Ramos (cell line): ENCODE measurements at regions not wholly inside any gene's neighbourhood (a gene's known extent, or its start where the extent isn't known, plus 50 kb on each side); places are given as distances from the start of the nearest gene placed in this dataset.

Experiments used
- in situ Hi-C: fragments of 300-500 bp; cut with MboI; formaldehyde crosslinking; loops from one replicate; pipeline ENCODE4 v1.14.3; 2022; ENCODE audit warnings: low sequenced_read_pairs; ENCODE audit not compliant: unreplicated experiment

- in situ Hi-C loops = no loop called here
These were observed 332.2 kb upstream of the GOLIM4 start for GRCh38 chr3:168427835-168428475.

- in situ Hi-C loops = no loop called here
These were observed 331.4 kb upstream of the GOLIM4 start for GRCh38 chr3:168427156-168427555.

GRCh38 chr3:168425936-168426595 is 330.3 kb upstream of the GOLIM4 start:
- in situ Hi-C loops = no loop called here

- in situ Hi-C loops = no loop called here
These were observed 328.5 kb upstream of the GOLIM4 start for GRCh38 chr3:168424059-168424734.

GRCh38 chr3:168422843-168423242 is 327.1 kb upstream of the GOLIM4 start:
- in situ Hi-C loops = no loop called here

GRCh38 chr3:168419091-168419490 is 323.4 kb upstream of the GOLIM4 start:
- in situ Hi-C loops = no loop called here

GRCh38 chr3:168417016-168417415 is 321.3 kb upstream of the GOLIM4 start:
- in situ Hi-C loops = no loop called here

GRCh38 chr3:168416446-168416845 is 320.7 kb upstream of the GOLIM4 start:
- in situ Hi-C loops = no loop called here

GRCh38 chr3:168414149-168414548 is 318.4 kb upstream of the GOLIM4 start:
- in situ Hi-C loops = no loop called here

- in situ Hi-C loops = no loop called here
These were observed 311.7 kb upstream of the GOLIM4 start for GRCh38 chr3:168407381-168407780.

- in situ Hi-C loops = no loop called here
These were observed 309.6 kb upstream of the GOLIM4 start for GRCh38 chr3:168405288-168405687.

GRCh38 chr3:168398371-168399025 is 302.8 kb upstream of the GOLIM4 start:
- in situ Hi-C loops = no loop called here

- in situ Hi-C loops = no loop called here
These were observed 301.1 kb upstream of the GOLIM4 start for GRCh38 chr3:168396861-168397260.

- in situ Hi-C loops = no loop called here
These were observed 299.8 kb upstream of the GOLIM4 start for GRCh38 chr3:168395551-168395950.

GRCh38 chr3:168394439-168394838 is 298.7 kb upstream of the GOLIM4 start:
- in situ Hi-C loops = no loop called here

GRCh38 chr3:168386301-168386700 is 290.6 kb upstream of the GOLIM4 start:
- in situ Hi-C loops = no loop called here

- in situ Hi-C loops = no loop called here
These were observed 289.3 kb upstream of the GOLIM4 start for GRCh38 chr3:168384990-168385389.

- in situ Hi-C loops = no loop called here
These were observed 287.8 kb upstream of the GOLIM4 start for GRCh38 chr3:168383573-168383972.

GRCh38 chr3:168371846-168372245 is 276.1 kb upstream of the GOLIM4 start:
- in situ Hi-C loops = no loop called here

- in situ Hi-C loops = no loop called here
These were observed 269.2 kb upstream of the GOLIM4 start for GRCh38 chr3:168364967-168365366.

- in situ Hi-C loops = no loop called here
These were observed 267.0 kb upstream of the GOLIM4 start for GRCh38 chr3:168362661-168363247.
